Nephron (organoid): ENCODE measurements at regions not wholly inside any gene's neighbourhood (a gene's known extent, or its start where the extent isn't known, plus 50 kb on each side); places are given as distances from the start of the nearest gene placed in this dataset.
A peak's percentile ranks its signal among the peaks of the same experiment; 100 is the strongest.

ENCODE experiments used
- H3K27ac Mint-ChIP-seq, 3 experiments: 2 replicates each; pipeline ENCODE4 v1.8.0; 2020; ENCODE audit warnings: mixed read lengths in 3 of 3, mild to moderate bottlenecking in 2 of 3, moderate library complexity in 1 of 3
- H3K27me3 Mint-ChIP-seq: 2 replicates; pipeline ENCODE4 v1.8.0; 2021; ENCODE audit warnings: low read depth, mild to moderate bottlenecking, moderate library complexity, mixed read lengths
- H3K36me3 Mint-ChIP-seq: 2 replicates; pipeline ENCODE4 v1.8.0; 2020; ENCODE audit warnings: low read depth, mixed read lengths
- H3K4me1 Mint-ChIP-seq: 2 replicates; pipeline ENCODE4 v1.8.0; 2020; ENCODE audit warnings: mixed read lengths
- H3K4me3 Mint-ChIP-seq, 3 experiments: 2 replicates each; pipeline ENCODE4 v1.8.0; 2020; ENCODE audit warnings: mild to moderate bottlenecking in 3 of 3, mixed read lengths in 3 of 3, moderate library complexity in 2 of 3
- H3K9me3 Mint-ChIP-seq: 2 replicates; pipeline ENCODE4 v1.8.0; 2020; ENCODE audit warnings: mixed read lengths
- CTCF ChIP-seq, 3 experiments: fragments of 200-600 bp; sonication (generic); IDR thresholded peaks; one replicate each; pipeline ENCODE4 v1.5.0; 2021; ENCODE audit warnings: antibody characterized with exemption in 3 of 3; ENCODE audit not compliant: unreplicated experiment in 3 of 3

- H3K36me3 Mint-ChIP-seq: no peaks in the 10 kb centered on the region
- peaks cover 40% of the 10 kb centered on the region for H3K4me1 Mint-ChIP-seq
These were observed 117.4 kb downstream of the AXIN2 start for GRCh38 chr17:65444049-65444448.

GRCh38 chr17:65442691-65443090 is 118.8 kb downstream of the AXIN2 start:
- Mint-ChIP-seq H3K27ac (no peak overlapping the region), H3K4me1 (peaks cover 46% of the 10 kb centered on the region), H3K9me3 (no peaks in the 10 kb centered on the region), H3K36me3 (no peaks in the 10 kb centered on the region), H3K4me3 (no peak overlapping the region), H3K27me3 (peaks cover 20% of the 10 kb centered on the region)
- no peak for TF ChIP-seq CTCF (IDR thresholded peaks at IDR 0.05; ENCODE audit: unreplicated experiment in 3 of 3)

More at GRCh38 chr17:65444049-65444448, 117.4 kb downstream of the AXIN2 start:
- H3K9me3 Mint-ChIP-seq: peaks cover 3% of the 10 kb centered on the region
- no peak for TF ChIP-seq CTCF (IDR thresholded peaks at IDR 0.05; ENCODE audit: unreplicated experiment in 3 of 3)
- H3K4me3 Mint-ChIP-seq: no peak overlapping the region
- peaks cover 16% of the 10 kb centered on the region for H3K27me3 Mint-ChIP-seq
- H3K27ac Mint-ChIP-seq: no peak overlapping the region

- no peak overlapping the region for H3K4me3 Mint-ChIP-seq
- no peak for TF ChIP-seq CTCF (IDR thresholded peaks at IDR 0.05; ENCODE audit: unreplicated experiment in 3 of 3)
- peaks cover 46% of the 10 kb centered on the region for H3K4me1 Mint-ChIP-seq
These were observed 119.2 kb downstream of the AXIN2 start for GRCh38 chr17:65442250-65442649.

GRCh38 chr17:65441053-65441605 is 120.3 kb downstream of the AXIN2 start:
- Mint-ChIP-seq H3K27ac (peak overlapping the region in 2 of 3 experiments; percentile 41 to 50), H3K27me3 (peaks cover 16% of the 10 kb centered on the region), H3K4me1 (peaks cover 47% of the 10 kb centered on the region), H3K4me3 (no peak overlapping the region), H3K9me3 (no peaks in the 10 kb centered on the region), H3K36me3 (no peaks in the 10 kb centered on the region)
- no peak for TF ChIP-seq CTCF (IDR thresholded peaks at IDR 0.05; ENCODE audit: unreplicated experiment in 3 of 3)

More at GRCh38 chr17:65442250-65442649, 119.2 kb downstream of the AXIN2 start:
- H3K27me3 Mint-ChIP-seq: peaks cover 16% of the 10 kb centered on the region
- H3K27ac Mint-ChIP-seq: no peak overlapping the region
- no peaks in the 10 kb centered on the region for H3K36me3 Mint-ChIP-seq
- H3K9me3 Mint-ChIP-seq: no peaks in the 10 kb centered on the region

- no peak for TF ChIP-seq CTCF (IDR thresholded peaks at IDR 0.05; ENCODE audit: unreplicated experiment in 3 of 3)
- Mint-ChIP-seq H3K36me3 (no peaks in the 10 kb centered on the region), H3K27ac (peak overlapping the region; percentile 74 to 79 (median 78)), H3K4me3 (no peak overlapping the region), H3K4me1 (peaks cover 56% of the 10 kb centered on the region), H3K27me3 (peaks cover 12% of the 10 kb centered on the region), H3K9me3 (no peaks in the 10 kb centered on the region)
These were observed 122.6 kb downstream of the AXIN2 start for GRCh38 chr17:65438708-65439294.

GRCh38 chr17:65438173-65438572 is 123.3 kb downstream of the AXIN2 start:
- no peaks in the 10 kb centered on the region for H3K36me3 Mint-ChIP-seq
- peaks cover 18% of the 10 kb centered on the region for H3K27me3 Mint-ChIP-seq
- no peak overlapping the region for H3K4me3 Mint-ChIP-seq
- peak overlapping the region; percentile 74 to 79 (median 78) for H3K27ac Mint-ChIP-seq
- H3K9me3 Mint-ChIP-seq: no peaks in the 10 kb centered on the region
- H3K4me1 Mint-ChIP-seq: peaks cover 56% of the 10 kb centered on the region
- TF ChIP-seq CTCF (IDR thresholded peaks at IDR 0.05; ENCODE audit: unreplicated experiment in 3 of 3): no peak
